Breast epithelium (tissue), 4 donors: ENCODE measurements at regions not wholly inside any gene's neighbourhood (a gene's known extent, or its start where the extent isn't known, plus 50 kb on each side); places are given as distances from the start of the nearest gene placed in this dataset.

Experiments
- DNase-seq, 2 donors: peaks; one replicate each; pipeline ENCODE4 v3.0.0-alpha.2; 2019; ENCODE audit warnings: low spot score in 2 of 2
- H3K27ac ChIP-seq, 2 donors: fragments of 200-600 bp; sonication (generic) in 1 of 2; one replicate each; pipeline ENCODE4 v1.5.1; 2016 to 2019; ENCODE audit warnings: mild to moderate bottlenecking in 1 of 2
- H3K27me3 ChIP-seq, 2 donors: fragments of 200-600 bp; sonication (generic) in 1 of 2; one replicate each; pipeline versions ENCODE4 v1.5.1 to v1.6.0; 2017 to 2019; ENCODE audit warnings: control low read depth in 1 of 2, mild to moderate bottlenecking in 1 of 2
- H3K36me3 ChIP-seq: fragments of 200-600 bp; one replicate; pipeline ENCODE4 v1.5.1; 2019
- H3K4me1 ChIP-seq, 2 donors: fragments of 200-600 bp; sonication (generic); one replicate each; pipeline ENCODE4 v1.5.1; 2016 to 2019; ENCODE audit warnings: control low read depth in 1 of 2
- H3K4me3 ChIP-seq, 3 donors: fragments of 200-600 bp; sonication (generic); 1 replicate in 2 of 3; 2 replicates in 1 of 3; pipeline ENCODE4 v1.5.1; 2016 to 2019; ENCODE audit warnings: mild to moderate bottlenecking in 3 of 3, moderate library complexity in 2 of 3
- H3K9me3 ChIP-seq, 2 donors: fragments of 200-600 bp; sonication (generic) in 1 of 2; one replicate each; pipeline ENCODE4 v1.5.1; 2016 to 2019; ENCODE audit warnings: control low read depth in 1 of 2
- CTCF ChIP-seq, 3 donors: fragments of 450-650 bp; IDR thresholded peaks; one replicate each; pipeline ENCODE4 v1.5.1; 2016 to 2017; ENCODE audit warnings: antibody characterized with exemption in 3 of 3, mild to moderate bottlenecking in 3 of 3, moderate library complexity in 3 of 3
- POLR2A ChIP-seq: fragments of 450-650 bp; IDR thresholded peaks from one replicate; pipeline ENCODE4 v1.6.1; 2016; ENCODE audit warnings: antibody characterized with exemption, mild to moderate bottlenecking, moderate library complexity
- POLR2AphosphoS5 ChIP-seq, 3 donors: sonication (generic); formaldehyde crosslinking; IDR thresholded peaks; one replicate each; pipeline ENCODE4 v1.6.1; 2017; ENCODE audit warnings: antibody characterized with exemption in 3 of 3
- intact Hi-C: fragments of 100-400 bp; cut with DNase I; formaldehyde crosslinking; loops from one replicate; pipeline ENCODE4 v1.15.1; 2023; ENCODE audit warnings: low total_unique reads

- intact Hi-C loops = no loop called here
- no peak for DNase-seq
Measured at GRCh38 chr2:66127061-66127460, 307.9 kb upstream of the MEIS1 start.

GRCh38 chr2:66125951-66126350 lies 309.0 kb upstream of the MEIS1 start:
- intact Hi-C loops = no loop called here
- H3K36me3 ChIP-seq = no peaks in the 10 kb centered on the region
- H3K27ac ChIP-seq = no peak overlapping the region
- no peak for DNase-seq
- H3K9me3 ChIP-seq = no peaks in the 10 kb centered on the region
- H3K27me3 ChIP-seq = no peaks in the 10 kb centered on the region
- no peak overlapping the region for H3K4me3 ChIP-seq
- no peaks in the 10 kb centered on the region for H3K4me1 ChIP-seq
- no peak for TF ChIP-seq POLR2AphosphoS5 (IDR thresholded peaks at IDR 0.05)
- TF ChIP-seq POLR2A = no peak
- no peak for TF ChIP-seq CTCF (IDR thresholded peaks at IDR 0.05)

More at GRCh38 chr2:66127061-66127460, 307.9 kb upstream of the MEIS1 start:
- no peaks in the 10 kb centered on the region for H3K4me1 ChIP-seq
- H3K36me3 ChIP-seq = no peaks in the 10 kb centered on the region
- no peak for TF ChIP-seq POLR2A
- TF ChIP-seq POLR2AphosphoS5 (IDR thresholded peaks at IDR 0.05) = no peak
- no peak for TF ChIP-seq CTCF (IDR thresholded peaks at IDR 0.05)
- H3K27ac ChIP-seq = no peak overlapping the region
- H3K4me3 ChIP-seq = no peak overlapping the region
- no peaks in the 10 kb centered on the region for H3K27me3 ChIP-seq
- no peaks in the 10 kb centered on the region for H3K9me3 ChIP-seq

- Histone ChIP-seq H3K9me3 (no peaks in the 10 kb centered on the region), H3K27me3 (no peaks in the 10 kb centered on the region), H3K36me3 (no peaks in the 10 kb centered on the region), H3K27ac (no peak overlapping the region), H3K4me1 (no peaks in the 10 kb centered on the region), H3K4me3 (no peak overlapping the region)
- intact Hi-C loops = no loop called here
- no peak for TF ChIP-seq POLR2A
- TF ChIP-seq POLR2AphosphoS5 (IDR thresholded peaks at IDR 0.05) = no peak
- TF ChIP-seq CTCF (IDR thresholded peaks at IDR 0.05) = no peak
- DNase-seq = no peak
Measured at GRCh38 chr2:66122516-66122915, 312.4 kb upstream of the MEIS1 start.

- Histone ChIP-seq H3K27me3 (no peaks in the 10 kb centered on the region), H3K27ac (no peak overlapping the region), H3K9me3 (no peaks in the 10 kb centered on the region), H3K36me3 (no peaks in the 10 kb centered on the region), H3K4me3 (no peak overlapping the region), H3K4me1 (no peaks in the 10 kb centered on the region)
- DNase-seq = no peak
- TF ChIP-seq CTCF (IDR thresholded peaks at IDR 0.05) = no peak
- TF ChIP-seq POLR2A = no peak
- no peak for TF ChIP-seq POLR2AphosphoS5 (IDR thresholded peaks at IDR 0.05)
- intact Hi-C loops = no loop called here
Measured at GRCh38 chr2:66121946-66122345, 313.0 kb upstream of the MEIS1 start.

DNA sequence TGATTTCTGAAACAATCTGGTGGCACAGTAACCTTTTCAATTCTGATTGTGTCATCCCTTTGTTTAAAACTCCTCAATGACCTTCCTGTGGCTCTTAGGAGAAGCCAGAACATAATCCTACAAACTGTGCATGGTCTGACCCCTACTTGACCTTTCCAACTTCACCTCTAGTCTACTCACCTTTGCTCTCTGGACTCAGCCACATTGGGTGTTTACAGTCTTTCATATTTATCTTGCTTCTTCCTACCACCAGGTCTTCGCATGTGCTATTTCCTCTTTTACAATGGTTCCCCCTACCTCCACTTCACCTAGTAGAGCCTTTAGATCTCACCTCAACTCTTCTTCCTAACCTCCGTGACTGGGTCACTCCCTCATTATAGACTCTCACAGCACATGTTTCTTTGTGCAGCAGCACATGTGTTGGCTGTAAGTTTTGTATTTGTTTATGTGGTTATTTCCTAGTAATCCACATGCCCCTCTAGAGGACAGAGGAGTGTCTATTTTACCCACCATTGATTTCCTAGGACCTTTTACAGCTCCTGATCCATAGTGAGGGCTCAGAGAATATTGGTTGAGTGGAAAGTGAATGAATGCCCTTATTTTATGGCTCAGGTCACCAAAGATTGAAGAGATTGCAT lies 320.8 kb upstream of the MEIS1 start:
- H3K27ac ChIP-seq = no peak overlapping the region
- TF ChIP-seq POLR2A (no peak), POLR2AphosphoS5 (IDR thresholded peaks at IDR 0.05) (no peak), CTCF (IDR thresholded peaks at IDR 0.05) (no peak)
- H3K27me3 ChIP-seq = no peaks in the 10 kb centered on the region
- intact Hi-C loops = no loop called here
- DNase-seq = no peak
- H3K9me3 ChIP-seq = no peaks in the 10 kb centered on the region
- H3K4me1 ChIP-seq = no peaks in the 10 kb centered on the region
- no peak overlapping the region for H3K4me3 ChIP-seq
- no peaks in the 10 kb centered on the region for H3K36me3 ChIP-seq
